Keratinocyte (primary cell): ENCODE measurements at regions not wholly inside any gene's neighbourhood (a gene's known extent, or its start where the extent isn't known, plus 50 kb on each side); places are given as distances from the start of the nearest gene placed in this dataset.

Source experiments
- DNase-seq: peaks from one replicate; pipeline ENCODE4 v3.0.0-alpha.2; 2011; ENCODE audit warnings: low read depth, missing footprints, low spot score
- FAIRE-seq: peaks from 2 replicates; lab custom pipeline; 2011; peaks lifted over from hg19 to GRCh38; lab: Jason Lieb, UNC
- H2AFZ ChIP-seq: 2 replicates; pipeline ENCODE4 v1.6.0; 2012; ENCODE audit warnings: low read length, control low read depth, inconsistent platforms; ENCODE audit not compliant: control insufficient read depth
- H3K27ac ChIP-seq: 2 replicates; pipeline ENCODE4 v1.5.1; 2011; ENCODE audit warnings: low read length; ENCODE audit not compliant: control insufficient read depth, insufficient read depth
- H3K27me3 ChIP-seq: 3 replicates; pipeline ENCODE4 v1.6.0; 2011; ENCODE audit warnings: low read length; ENCODE audit not compliant: control insufficient read depth, insufficient read depth; ENCODE audit errors: extremely low read depth
- H3K36me3 ChIP-seq, 2 experiments: 2 replicates in 1 of 2; 3 replicates in 1 of 2; pipeline ENCODE4 v1.5.1; 2011; ENCODE audit warnings: low read length in 2 of 2, mild to moderate bottlenecking in 1 of 2; ENCODE audit not compliant: control insufficient read depth in 2 of 2, insufficient read depth in 2 of 2; ENCODE audit errors: extremely low read depth in 1 of 2
- H3K4me1 ChIP-seq: 3 replicates; pipeline ENCODE4 v1.5.1; 2011; ENCODE audit warnings: low read length; ENCODE audit not compliant: control insufficient read depth, insufficient read depth; ENCODE audit errors: extremely low read depth
- H3K4me2 ChIP-seq: 3 replicates; pipeline ENCODE4 v1.6.0; 2011; ENCODE audit warnings: low read depth, low read length; ENCODE audit not compliant: control insufficient read depth, insufficient read depth; ENCODE audit errors: extremely low read depth
- H3K4me3 ChIP-seq, 3 experiments: fragments of 200-600 bp in 1 of 3; sonication (generic) in 1 of 3; 2 replicates in 2 of 3; 3 replicates in 1 of 3; pipeline ENCODE4 v1.5.1; 2011 to 2016; ENCODE audit warnings: low read length in 3 of 3, mild to moderate bottlenecking in 3 of 3, control low read depth in 2 of 3, inconsistent platforms in 1 of 3, low read depth in 1 of 3, mixed read lengths in 1 of 3, mixed run types in 1 of 3, moderate library complexity in 1 of 3; ENCODE audit not compliant: control insufficient read depth in 2 of 3, insufficient read depth in 2 of 3; ENCODE audit errors: extremely low read depth in 1 of 3
- H3K79me2 ChIP-seq: 2 replicates; pipeline ENCODE4 v1.6.0; 2012; ENCODE audit warnings: low read length; ENCODE audit not compliant: control insufficient read depth, insufficient read depth
- H3K9ac ChIP-seq: 3 replicates; pipeline ENCODE4 v1.6.0; 2011; ENCODE audit warnings: low read length; ENCODE audit not compliant: control insufficient read depth, insufficient read depth; ENCODE audit errors: extremely low read depth
- H3K9me1 ChIP-seq: 3 replicates; pipeline ENCODE4 v1.6.0; 2011; ENCODE audit warnings: low read length; ENCODE audit not compliant: control insufficient read depth, insufficient read depth; ENCODE audit errors: extremely low read depth
- H3K9me3 ChIP-seq: 2 replicates; pipeline ENCODE4 v1.5.1; 2012; ENCODE audit warnings: low read depth, low read length; ENCODE audit not compliant: control insufficient read depth
- H4K20me1 ChIP-seq: 3 replicates; pipeline ENCODE4 v1.6.0; 2011; ENCODE audit warnings: low read length; ENCODE audit not compliant: control insufficient read depth, insufficient read depth; ENCODE audit errors: extremely low read depth
- EZH2 ChIP-seq: IDR thresholded peaks from one replicate; pipeline ENCODE4 v1.6.1; 2012; ENCODE audit warnings: inconsistent platforms, mild to moderate bottlenecking, low read length, moderate library complexity
- dilution Hi-C: fragments of 300-500 bp; cut with MboI; formaldehyde crosslinking; loops from one replicate; pipeline ENCODE4 v1.7.0; 2020; ENCODE audit warnings: low sequenced_read_pairs; ENCODE audit not compliant: extremely low pct_ligation_motif_present
- TF ChIP-seq, protein P1 (sequence below), 3 experiments: IDR thresholded peaks in 1 of 3; conservative IDR thresholded peaks in 1 of 3; optimal IDR thresholded peaks in 1 of 3; 2 replicates in 2 of 3; 3 replicates in 1 of 3; pipeline versions ENCODE3 to v1.5.1; 2011; ENCODE audit warnings: low read length in 3 of 3, mild to moderate bottlenecking in 3 of 3, moderate library complexity in 2 of 3, control low read depth in 1 of 3, inconsistent platforms in 1 of 3; ENCODE audit not compliant: insufficient read depth in 2 of 3; ENCODE audit errors: extremely low read depth in 1 of 3

- no peak for FAIRE-seq
- no peaks in the 10 kb centered on the region for H3K36me3 ChIP-seq
- H3K9ac ChIP-seq = no peak overlapping the region
- no peaks in the 10 kb centered on the region for H3K79me2 ChIP-seq
- no peak overlapping the region for H3K4me3 ChIP-seq
- no peak for TF ChIP-seq EZH2
- TF ChIP-seq, protein P1, sequence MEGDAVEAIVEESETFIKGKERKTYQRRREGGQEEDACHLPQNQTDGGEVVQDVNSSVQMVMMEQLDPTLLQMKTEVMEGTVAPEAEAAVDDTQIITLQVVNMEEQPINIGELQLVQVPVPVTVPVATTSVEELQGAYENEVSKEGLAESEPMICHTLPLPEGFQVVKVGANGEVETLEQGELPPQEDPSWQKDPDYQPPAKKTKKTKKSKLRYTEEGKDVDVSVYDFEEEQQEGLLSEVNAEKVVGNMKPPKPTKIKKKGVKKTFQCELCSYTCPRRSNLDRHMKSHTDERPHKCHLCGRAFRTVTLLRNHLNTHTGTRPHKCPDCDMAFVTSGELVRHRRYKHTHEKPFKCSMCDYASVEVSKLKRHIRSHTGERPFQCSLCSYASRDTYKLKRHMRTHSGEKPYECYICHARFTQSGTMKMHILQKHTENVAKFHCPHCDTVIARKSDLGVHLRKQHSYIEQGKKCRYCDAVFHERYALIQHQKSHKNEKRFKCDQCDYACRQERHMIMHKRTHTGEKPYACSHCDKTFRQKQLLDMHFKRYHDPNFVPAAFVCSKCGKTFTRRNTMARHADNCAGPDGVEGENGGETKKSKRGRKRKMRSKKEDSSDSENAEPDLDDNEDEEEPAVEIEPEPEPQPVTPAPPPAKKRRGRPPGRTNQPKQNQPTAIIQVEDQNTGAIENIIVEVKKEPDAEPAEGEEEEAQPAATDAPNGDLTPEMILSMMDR (optimal IDR thresholded peaks at IDR 0.05 in 1 of 3, IDR thresholded peaks at IDR 0.05 in 1 of 3, conservative IDR thresholded peaks at IDR 0.05 in 1 of 3; ENCODE audit: extremely low read depth in 1 of 3, insufficient read depth in 2 of 3, low read length in 3 of 3) = no peak
- no peaks in the 10 kb centered on the region for H3K9me1 ChIP-seq
- H4K20me1 ChIP-seq = no peaks in the 10 kb centered on the region
- H3K4me1 ChIP-seq = no peaks in the 10 kb centered on the region
- dilution Hi-C loops = no loop called here
- no peak overlapping the region for H3K4me2 ChIP-seq
- H3K9me3 ChIP-seq = no peaks in the 10 kb centered on the region
- DNase-seq = no peak
- no peaks in the 10 kb centered on the region for H3K27me3 ChIP-seq
- H3K27ac ChIP-seq = no peak overlapping the region
- H2AFZ ChIP-seq = no peak overlapping the region
Observed at GRCh38 chr6:113597231-113597583, 259.9 kb upstream of the MARCKS start.

DNA sequence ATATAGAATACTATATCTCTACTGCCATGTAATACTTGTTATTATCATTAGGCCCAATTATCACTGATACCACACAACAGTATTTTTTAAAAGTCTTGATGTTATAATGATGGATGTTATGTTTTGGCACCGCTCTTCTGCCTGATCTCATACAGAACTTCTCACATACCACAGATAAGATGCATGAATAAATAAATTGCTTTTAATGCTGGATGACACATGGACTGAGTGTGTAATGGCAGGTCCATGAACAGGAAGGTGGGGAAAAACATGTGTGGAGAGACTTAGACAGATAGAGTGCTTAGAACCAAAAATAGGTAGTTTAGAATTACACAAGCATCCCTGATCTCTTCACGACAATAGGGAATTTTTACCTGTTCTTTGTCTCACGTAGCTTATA, 258.4 kb upstream of the MARCKS start:
- Histone ChIP-seq H3K79me2 (no peaks in the 10 kb centered on the region), H3K4me1 (no peaks in the 10 kb centered on the region), H3K27me3 (no peaks in the 10 kb centered on the region), H3K4me3 (no peak overlapping the region), H3K27ac (no peak overlapping the region), H3K9me3 (no peaks in the 10 kb centered on the region), H3K4me2 (no peak overlapping the region), H2AFZ (no peak overlapping the region), H3K36me3 (no peaks in the 10 kb centered on the region), H4K20me1 (no peaks in the 10 kb centered on the region), H3K9ac (no peak overlapping the region), H3K9me1 (no peaks in the 10 kb centered on the region)
- FAIRE-seq (no peak), DNase-seq (no peak)
- dilution Hi-C loops = no loop called here
- TF ChIP-seq EZH2 = no peak
- TF ChIP-seq, protein P1 (optimal IDR thresholded peaks at IDR 0.05 in 1 of 3, IDR thresholded peaks at IDR 0.05 in 1 of 3, conservative IDR thresholded peaks at IDR 0.05 in 1 of 3; ENCODE audit: extremely low read depth in 1 of 3, insufficient read depth in 2 of 3, low read length in 3 of 3) = no peak
